ENCODE measurements at regions not wholly inside any gene's neighbourhood (a gene's known extent, or its start where the extent isn't known, plus 50 kb on each side); places are given as distances from the start of the nearest gene placed in this dataset.

GRCh38 chr5:71884926-71885325, 165.9 kb downstream of the CARTPT start:
- H3K4me3 ChIP-seq, result no peak overlapping the region
- TF ChIP-seq POLR2AphosphoS5 (IDR thresholded peaks at IDR 0.05) (no peak), CTCF (IDR thresholded peaks at IDR 0.05) (no peak), POLR2A (IDR thresholded peaks at IDR 0.05) (no peak), EP300 (IDR thresholded peaks at IDR 0.05) (no peak)
- DNase-seq, result no peak
- no peaks in the 10 kb centered on the region for H3K27me3 ChIP-seq
- no peaks in the 10 kb centered on the region for H3K36me3 ChIP-seq
- H3K9me3 ChIP-seq, result no peaks in the 10 kb centered on the region
- peak overlapping the region in 1 of 4 donors; percentile 45 for H3K27ac ChIP-seq
- intact Hi-C loops (cut with DNase I), result no loop called here
- peaks cover 0 to 24% (median 18%) of the 10 kb centered on the region in 4 donors for H3K4me1 ChIP-seq

- no peak overlapping the region for H3K4me3 ChIP-seq
- DNase-seq, result no peak
- no peaks in the 10 kb centered on the region for H3K27me3 ChIP-seq
- intact Hi-C loops (cut with DNase I), result no loop called here
- no peaks in the 10 kb centered on the region for H3K36me3 ChIP-seq
- TF ChIP-seq EP300 (IDR thresholded peaks at IDR 0.05) (no peak), POLR2A (IDR thresholded peaks at IDR 0.05) (no peak), CTCF (IDR thresholded peaks at IDR 0.05) (no peak), POLR2AphosphoS5 (IDR thresholded peaks at IDR 0.05) (no peak)
- 94 to 96% methylated on average over 2 of the region's 2 CpGs for WGBS, 2 donors
- no peak overlapping the region for H3K27ac ChIP-seq
- H3K9me3 ChIP-seq, result no peaks in the 10 kb centered on the region
- peaks cover 0 to 22% (median 16%) of the 10 kb centered on the region in 4 donors for H3K4me1 ChIP-seq
These were observed 167.3 kb downstream of the CARTPT start for GRCh38 chr5:71886406-71886805.

- Histone ChIP-seq H3K27me3 (no peaks in the 10 kb centered on the region), H3K36me3 (no peaks in the 10 kb centered on the region), H3K4me3 (no peak overlapping the region), H3K4me1 (peaks cover 0 to 34% (median 26%) of the 10 kb centered on the region in 4 donors), H3K9me3 (no peaks in the 10 kb centered on the region), H3K27ac (peak overlapping the region in 2 of 4 donors; percentile 14 to 36)
- intact Hi-C loops (cut with DNase I), result no loop called here
- no peak for DNase-seq
- TF ChIP-seq POLR2A (IDR thresholded peaks at IDR 0.05) (no peak), CTCF (IDR thresholded peaks at IDR 0.05) (no peak), POLR2AphosphoS5 (IDR thresholded peaks at IDR 0.05) (no peak), EP300 (IDR thresholded peaks at IDR 0.05) (no peak)
- WGBS, 2 donors, result 77 to 80% methylated on average over 2 of the region's 2 CpGs
These were observed 168.6 kb downstream of the CARTPT start for GRCh38 chr5:71887680-71888079.

GRCh38 chr5:71891406-71891805, 172.3 kb downstream of the CARTPT start:
- WGBS, 2 donors, result 91 to 93% methylated on average over 1 of the region's 1 CpG
- H3K4me1 ChIP-seq, result peaks cover 0 to 19% (median 15%) of the 10 kb centered on the region in 4 donors
- H3K27ac ChIP-seq, result peak overlapping the region in 2 of 4 donors; percentile 32 to 80
- H3K36me3 ChIP-seq, result no peaks in the 10 kb centered on the region
- TF ChIP-seq EP300 (IDR thresholded peaks at IDR 0.05) (no peak), CTCF (IDR thresholded peaks at IDR 0.05) (no peak), POLR2AphosphoS5 (IDR thresholded peaks at IDR 0.05) (no peak), POLR2A (IDR thresholded peaks at IDR 0.05) (no peak)
- H3K27me3 ChIP-seq, result no peaks in the 10 kb centered on the region
- H3K9me3 ChIP-seq, result no peaks in the 10 kb centered on the region
- intact Hi-C loops (cut with DNase I), result no loop called here
- H3K4me3 ChIP-seq, result no peak overlapping the region
- no peak for DNase-seq

GRCh38 chr5:71891856-71892255, 172.8 kb downstream of the CARTPT start:
- no peak overlapping the region for H3K4me3 ChIP-seq
- no peak for DNase-seq
- intact Hi-C loops (cut with DNase I), result no loop called here
- WGBS, 2 donors, result 68 to 71% methylated on average over 4 of the region's 4 CpGs
- no peaks in the 10 kb centered on the region for H3K36me3 ChIP-seq
- H3K4me1 ChIP-seq, result peaks cover 0 to 19% (median 15%) of the 10 kb centered on the region in 4 donors
- peak in 1 of 4 donors; percentile 39 for TF ChIP-seq POLR2AphosphoS5 (IDR thresholded peaks at IDR 0.05)
- TF ChIP-seq POLR2A (IDR thresholded peaks at IDR 0.05), result no peak
- no peak for TF ChIP-seq EP300 (IDR thresholded peaks at IDR 0.05)
- TF ChIP-seq CTCF (IDR thresholded peaks at IDR 0.05), result no peak
- no peaks in the 10 kb centered on the region for H3K9me3 ChIP-seq
- H3K27me3 ChIP-seq, result no peaks in the 10 kb centered on the region
- peak overlapping the region in 2 of 4 donors; percentile 32 to 80 for H3K27ac ChIP-seq
